A549 (cell line): ENCODE measurements at regions not wholly inside any gene's neighbourhood (a gene's known extent, or its start where the extent isn't known, plus 50 kb on each side); places are given as distances from the start of the nearest gene placed in this dataset.

Experiments
- ATAC-seq, 2 experiments: fragments of 200-7000 bp in 1 of 2; fragments of >200 bp in 1 of 2; cut with Nextera tagmentation in 1 of 2; cut with Tn5 transposase in 1 of 2; 3 replicates each; pipeline versions ENCODE4 v1.8.0 to v1.9.1; 2018 to 2020; ENCODE audit warnings: mild to moderate bottlenecking in 1 of 2, moderate library complexity in 1 of 2
- CTCF ChIA-PET: fragments of 300-600 bp; sonication (Branson Sonifier 250); formaldehyde crosslinking; extraction: SDS; loops from one replicate; lab custom pipeline; 2021; ENCODE audit warnings: antibody characterized with exemption, inconsistent platforms; lab: Yijun Ruan, JAX
- POLR2A ChIA-PET: fragments of 350-600 bp; formaldehyde crosslinking; extraction: SDS; loops from one replicate; lab custom pipeline; 2021; ENCODE audit warnings: antibody characterized with exemption, inconsistent platforms; lab: Yijun Ruan, JAX
- DNase-seq, 2 experiments: peaks; one replicate each; pipeline versions ENCODE4 v3.0.0 to v3.0.0-alpha.2; 2011 to 2016; ENCODE audit warnings: low read depth in 1 of 2, low spot score in 1 of 2
- FAIRE-seq: peaks from 2 replicates; lab custom pipeline; 2011; peaks lifted over from hg19 to GRCh38; lab: Jason Lieb, UNC
- H3K27ac ChIP-seq, 2 experiments: fragments of >200 bp; sonication (Bioruptor Twin); formaldehyde crosslinking; 3 replicates each; pipeline ENCODE4 v1.5.1; 2016 to 2017
- H3K4me1 ChIP-seq: fragments of >200 bp; sonication (Bioruptor Twin); formaldehyde crosslinking; 3 replicates; pipeline ENCODE4 v1.6.1; 2016
- H3K4me2 ChIP-seq: fragments of >200 bp; sonication (Bioruptor Twin); formaldehyde crosslinking; 3 replicates; pipeline ENCODE4 v1.6.1; 2016
- H3K4me3 ChIP-seq: fragments of >200 bp; sonication (Bioruptor Twin); formaldehyde crosslinking; 3 replicates; pipeline ENCODE4 v1.5.1; 2016
- H3K9me3 ChIP-seq: fragments of >200 bp; sonication (Bioruptor Twin); formaldehyde crosslinking; 3 replicates; pipeline ENCODE4 v1.6.1; 2016
- CBX2 ChIP-seq: fragments of 200-600 bp; sonication (generic); IDR thresholded peaks from 2 replicates; pipeline ENCODE4 v1.6.1; 2016; ENCODE audit warnings: low read depth, mild to moderate bottlenecking, borderline replicate concordance
- CBX8 ChIP-seq: fragments of 200-600 bp; sonication (generic); IDR thresholded peaks from 2 replicates; pipeline ENCODE4 v1.6.1; 2016
- EHMT2 ChIP-seq: fragments of 200-600 bp; sonication (generic); IDR thresholded peaks from 2 replicates; pipeline ENCODE4 v1.6.1; 2016; ENCODE audit warnings: antibody characterized with exemption, low read depth, mild to moderate bottlenecking, moderate library complexity
- FOSB ChIP-seq: fragments of 250-450 bp; sonication (Bioruptor Pico); IDR thresholded peaks from 2 replicates; pipeline ENCODE4 v1.5.0; 2020; ENCODE audit warnings: mild to moderate bottlenecking, moderate library complexity
- FOSL2 ChIP-seq, 2 experiments: fragments of 450-650 bp in 1 of 2; fragments of >200 bp in 1 of 2; sonication (Bioruptor Twin) in 1 of 2; formaldehyde crosslinking; IDR thresholded peaks; 2 replicates each; pipeline versions ENCODE4 v1.5.0 to v1.6.1; 2016 to 2020; ENCODE audit warnings: mild to moderate bottlenecking in 1 of 2, moderate library complexity in 1 of 2
- FOXS1 ChIP-seq: fragments of 250-450 bp; sonication (Bioruptor Pico); IDR thresholded peaks from 2 replicates; pipeline ENCODE4 v1.5.0; 2020; ENCODE audit warnings: mild to moderate bottlenecking, moderate library complexity
- GATA3 ChIP-seq: IDR thresholded peaks from 2 replicates; pipeline ENCODE4 v1.6.1; 2012; ENCODE audit warnings: borderline replicate concordance
- HDAC2 ChIP-seq: fragments of 200-600 bp; sonication (generic); IDR thresholded peaks from 2 replicates; pipeline ENCODE4 v1.6.1; 2016
- HEYL ChIP-seq: fragments of 250-450 bp; sonication (Bioruptor Pico); IDR thresholded peaks from 2 replicates; pipeline ENCODE4 v1.8.0; 2021; ENCODE audit warnings: mild to moderate bottlenecking, moderate library complexity
- HOXA7 ChIP-seq: fragments of 250-450 bp; sonication (Bioruptor Pico); IDR thresholded peaks from 2 replicates; pipeline ENCODE4 v1.5.0; 2020; ENCODE audit warnings: mild to moderate bottlenecking, moderate library complexity
- HOXB5 ChIP-seq: fragments of 250-450 bp; sonication (Bioruptor Pico); IDR thresholded peaks from 2 replicates; pipeline ENCODE4 v1.5.0; 2020; ENCODE audit warnings: mild to moderate bottlenecking, moderate library complexity
- JUNB ChIP-seq: fragments of >200 bp; sonication (Bioruptor Twin); formaldehyde crosslinking; IDR thresholded peaks from 2 replicates; pipeline ENCODE4 v1.6.1; 2016
- KDM5A ChIP-seq: fragments of 200-600 bp; sonication (generic); IDR thresholded peaks from 2 replicates; pipeline ENCODE4 v1.6.1; 2016; ENCODE audit warnings: antibody characterized with exemption, mild to moderate bottlenecking
- MAFK ChIP-seq: fragments of 450-650 bp; IDR thresholded peaks from 2 replicates; pipeline ENCODE4 v1.6.1; 2014; ENCODE audit not compliant: partially characterized antibody
- PHF8 ChIP-seq: fragments of 200-600 bp; sonication (generic); IDR thresholded peaks from 2 replicates; pipeline ENCODE4 v1.6.1; 2016; ENCODE audit warnings: low read depth, mild to moderate bottlenecking, antibody characterized with exemption, moderate library complexity, borderline replicate concordance
- POLR2A ChIP-seq: IDR thresholded peaks from 2 replicates; pipeline ENCODE4 v1.6.1; 2012; ENCODE audit warnings: mild to moderate bottlenecking, low read length
- RARB ChIP-seq: fragments of 250-450 bp; sonication (Bioruptor Pico); IDR thresholded peaks from 2 replicates; pipeline ENCODE4 v1.8.0; 2021; ENCODE audit warnings: mild to moderate bottlenecking, moderate library complexity
- RFX5 ChIP-seq: fragments of 450-650 bp; IDR thresholded peaks from 2 replicates; pipeline ENCODE4 v1.7.1; 2014; ENCODE audit warnings: antibody characterized with exemption, mild to moderate bottlenecking, moderate library complexity
- RNF2 ChIP-seq: fragments of 200-600 bp; sonication (generic); IDR thresholded peaks from 2 replicates; pipeline ENCODE4 v1.6.1; 2016; ENCODE audit warnings: low read depth, mild to moderate bottlenecking, antibody characterized with exemption, moderate library complexity, borderline replicate concordance
- SREBF2 ChIP-seq: fragments of 450-650 bp; IDR thresholded peaks from 2 replicates; pipeline ENCODE4 v1.6.1; 2014; ENCODE audit warnings: mild to moderate bottlenecking, moderate library complexity
- TFCP2L1 ChIP-seq: fragments of 250-450 bp; sonication (Bioruptor Pico); IDR thresholded peaks from 2 replicates; pipeline ENCODE4 v1.5.0; 2021; ENCODE audit warnings: mild to moderate bottlenecking
- TP53 ChIP-seq: fragments of 250-450 bp; sonication (Bioruptor Pico); IDR thresholded peaks from 2 replicates; pipeline ENCODE4 v1.5.0; 2021; ENCODE audit warnings: mild to moderate bottlenecking, moderate library complexity
- USF2 ChIP-seq: fragments of 450-650 bp; IDR thresholded peaks from 2 replicates; pipeline ENCODE4 v1.6.1; 2014; ENCODE audit warnings: antibody characterized with exemption
- ZFP36 ChIP-seq: fragments of 450-650 bp; IDR thresholded peaks from 2 replicates; pipeline ENCODE4 v1.6.1; 2014; ENCODE audit warnings: borderline replicate concordance; ENCODE audit not compliant: partially characterized antibody
- ZNF302 ChIP-seq: fragments of 250-450 bp; sonication (Bioruptor Pico); IDR thresholded peaks from 2 replicates; pipeline ENCODE4 v1.9.0; 2021; ENCODE audit warnings: inconsistent platforms, mild to moderate bottlenecking, moderate library complexity
- WGBS: methylation state at CpG from one replicate; pipeline ENCODE4 v1.1.6; 2017; ENCODE audit errors: missing lambda C conversion rate; 5-methylcytosine and 5-hydroxymethylcytosine counted together
- TF ChIP-seq, protein P1 (sequence below): fragments of >200 bp; sonication (Bioruptor Twin); formaldehyde crosslinking; IDR thresholded peaks from 3 replicates; pipeline ENCODE4 v1.5.1; 2016
- TF ChIP-seq, protein P2 (sequence below): fragments of 150-350 bp; IDR thresholded peaks from 2 replicates; pipeline ENCODE4 v1.6.1; 2014; ENCODE audit warnings: low read depth, mild to moderate bottlenecking, low read length
- TF ChIP-seq, protein P3 (sequence below): IDR thresholded peaks from 2 replicates; pipeline ENCODE4 v1.6.1; 2012

DNA sequence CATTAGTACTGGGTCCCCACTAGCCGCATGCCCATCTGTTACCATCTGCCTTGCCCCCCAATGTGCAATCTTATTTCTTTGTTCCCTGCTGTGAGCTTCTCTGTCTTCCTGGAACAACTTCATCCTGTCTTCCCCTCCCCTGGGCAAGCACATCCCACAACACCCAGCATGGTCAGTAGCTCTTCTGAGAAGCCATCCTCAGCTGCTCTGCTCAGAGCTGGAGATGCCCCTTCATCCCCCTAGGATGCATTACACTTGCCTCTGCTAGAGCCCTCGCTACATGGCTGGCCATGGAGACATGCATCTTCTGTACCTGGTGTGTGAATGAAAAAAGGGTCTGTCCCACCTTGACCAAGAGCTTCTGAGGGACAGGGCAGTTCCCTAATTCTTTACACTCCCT, 141.2 kb downstream of the CDC5L start:
- no peak for ATAC-seq
- no peak overlapping the region for H3K4me3 ChIP-seq
- WGBS: 38% methylated on average over 2 of the region's 2 CpGs
- H3K4me2 ChIP-seq: no peak overlapping the region
- H3K4me1 ChIP-seq: no peaks in the 10 kb centered on the region
- no peaks in the 10 kb centered on the region; the same call in 2 of the 3 replicates for H3K9me3 ChIP-seq
- CTCF ChIA-PET: interaction anchor here (1.1 kb wide), 1 partner anchor 53 kb away, joined by 3 read pairs; no protein-coding TSS in a partner anchor
- DNase-seq: no peak
- TF ChIP-seq HOXB5 (CRISPR knock-in tag) (no peak), TFCP2L1 (CRISPR knock-in tag) (no peak), USF2 (no peak), ZFP36 (no peak), HEYL (CRISPR knock-in tag) (no peak), EHMT2 (no peak), RARB (no peak), HDAC2 (no peak), FOXS1 (CRISPR knock-in tag) (no peak), PHF8 (no peak), MAFK (no peak), SREBF2 (no peak), RNF2 (no peak), JUNB (no peak), FOSB (CRISPR knock-in tag) (no peak), TP53 (no peak)
- TF ChIP-seq, protein P1, sequence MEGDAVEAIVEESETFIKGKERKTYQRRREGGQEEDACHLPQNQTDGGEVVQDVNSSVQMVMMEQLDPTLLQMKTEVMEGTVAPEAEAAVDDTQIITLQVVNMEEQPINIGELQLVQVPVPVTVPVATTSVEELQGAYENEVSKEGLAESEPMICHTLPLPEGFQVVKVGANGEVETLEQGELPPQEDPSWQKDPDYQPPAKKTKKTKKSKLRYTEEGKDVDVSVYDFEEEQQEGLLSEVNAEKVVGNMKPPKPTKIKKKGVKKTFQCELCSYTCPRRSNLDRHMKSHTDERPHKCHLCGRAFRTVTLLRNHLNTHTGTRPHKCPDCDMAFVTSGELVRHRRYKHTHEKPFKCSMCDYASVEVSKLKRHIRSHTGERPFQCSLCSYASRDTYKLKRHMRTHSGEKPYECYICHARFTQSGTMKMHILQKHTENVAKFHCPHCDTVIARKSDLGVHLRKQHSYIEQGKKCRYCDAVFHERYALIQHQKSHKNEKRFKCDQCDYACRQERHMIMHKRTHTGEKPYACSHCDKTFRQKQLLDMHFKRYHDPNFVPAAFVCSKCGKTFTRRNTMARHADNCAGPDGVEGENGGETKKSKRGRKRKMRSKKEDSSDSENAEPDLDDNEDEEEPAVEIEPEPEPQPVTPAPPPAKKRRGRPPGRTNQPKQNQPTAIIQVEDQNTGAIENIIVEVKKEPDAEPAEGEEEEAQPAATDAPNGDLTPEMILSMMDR: no peak
- POLR2A ChIA-PET: no interaction called here
- H3K27ac ChIP-seq: no peak overlapping the region
- FAIRE-seq: no peak

GRCh38 chr6:44529146-44529905, 141.8 kb downstream of the CDC5L start:
- CTCF ChIA-PET: interaction anchor here (1.1 kb wide), 1 partner anchor 54 kb away, joined by 3 read pairs; no protein-coding TSS in a partner anchor
- Histone ChIP-seq H3K4me1 (no peaks in the 10 kb centered on the region), H3K4me3 (no peak overlapping the region), H3K27ac (no peak overlapping the region), H3K9me3 (no peaks in the 10 kb centered on the region; the same call in 2 of the 3 replicates), H3K4me2 (no peak overlapping the region)
- TF ChIP-seq CBX2 (no peak), POLR2A (no peak), JUNB (no peak), KDM5A (no peak)
- FAIRE-seq (no peak), ATAC-seq (no peak), DNase-seq (no peak)
- 19% methylated on average over 4 of the region's 11 CpGs for WGBS
- POLR2A ChIA-PET: no interaction called here

DNA sequence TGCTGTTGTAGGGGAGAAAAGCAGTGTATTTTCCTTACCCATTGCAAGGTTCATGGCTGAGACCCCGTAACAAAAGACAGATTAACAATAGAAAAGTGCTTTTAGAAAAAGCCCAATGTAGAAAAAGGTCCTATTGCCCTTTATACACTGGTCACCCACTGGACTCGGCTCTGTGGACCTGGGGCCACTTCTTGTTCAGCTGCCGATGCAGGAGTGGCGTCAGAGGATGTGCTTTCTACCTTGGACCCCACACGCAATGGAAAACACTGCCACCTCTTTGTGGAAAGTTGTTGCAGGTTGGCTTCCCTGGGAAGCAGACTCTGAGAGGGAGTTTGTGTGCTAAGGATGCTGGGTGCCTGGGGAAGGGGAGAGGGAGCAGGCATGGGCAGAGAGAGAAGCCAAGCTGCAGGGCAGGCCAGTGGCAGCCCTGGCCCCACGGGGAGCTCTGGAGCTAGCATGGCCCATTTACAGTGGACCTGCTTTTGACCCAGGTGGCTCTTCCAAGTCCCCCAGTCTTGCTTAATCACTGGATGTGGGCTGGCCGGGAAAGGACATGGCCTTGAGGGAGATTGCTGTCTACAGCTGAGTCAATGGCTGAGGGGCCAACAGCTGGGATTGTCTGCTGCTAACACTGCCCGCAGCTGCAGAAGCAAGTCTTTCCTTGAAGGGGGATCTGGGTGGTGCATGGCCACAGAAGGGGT, 142.9 kb downstream of the CDC5L start:
- H3K27ac ChIP-seq: no peak overlapping the region
- no peak overlapping the region for H3K4me2 ChIP-seq
- no peaks in the 10 kb centered on the region for H3K4me1 ChIP-seq
- POLR2A ChIA-PET: no interaction called here
- no peak for ATAC-seq
- H3K9me3 ChIP-seq: no peaks in the 10 kb centered on the region
- no peak for FAIRE-seq
- H3K4me3 ChIP-seq: no peak overlapping the region
- CTCF ChIA-PET: no interaction called here
- no peak for DNase-seq
- 58% methylated on average over 7 of the region's 8 CpGs for WGBS
- TF ChIP-seq HDAC2 (no peak), TFCP2L1 (CRISPR knock-in tag) (no peak), POLR2A (no peak), ZNF302 (no peak), HOXA7 (CRISPR knock-in tag) (no peak), EHMT2 (no peak), CBX8 (no peak), GATA3 (no peak), TP53 (no peak), JUNB (no peak), FOSL2 (IDR thresholded peaks at IDR 0.05) (no peak), FOSL2 (CRISPR knock-in tag; IDR thresholded peaks at IDR 0.05) (no peak), RFX5 (no peak), RARB (no peak)
- TF ChIP-seq, protein P2, sequence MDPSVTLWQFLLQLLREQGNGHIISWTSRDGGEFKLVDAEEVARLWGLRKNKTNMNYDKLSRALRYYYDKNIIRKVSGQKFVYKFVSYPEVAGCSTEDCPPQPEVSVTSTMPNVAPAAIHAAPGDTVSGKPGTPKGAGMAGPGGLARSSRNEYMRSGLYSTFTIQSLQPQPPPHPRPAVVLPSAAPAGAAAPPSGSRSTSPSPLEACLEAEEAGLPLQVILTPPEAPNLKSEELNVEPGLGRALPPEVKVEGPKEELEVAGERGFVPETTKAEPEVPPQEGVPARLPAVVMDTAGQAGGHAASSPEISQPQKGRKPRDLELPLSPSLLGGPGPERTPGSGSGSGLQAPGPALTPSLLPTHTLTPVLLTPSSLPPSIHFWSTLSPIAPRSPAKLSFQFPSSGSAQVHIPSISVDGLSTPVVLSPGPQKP: no peak
- TF ChIP-seq, protein P1: no peak
- TF ChIP-seq, protein P3, sequence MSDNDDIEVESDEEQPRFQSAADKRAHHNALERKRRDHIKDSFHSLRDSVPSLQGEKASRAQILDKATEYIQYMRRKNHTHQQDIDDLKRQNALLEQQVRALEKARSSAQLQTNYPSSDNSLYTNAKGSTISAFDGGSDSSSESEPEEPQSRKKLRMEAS: no peak
